HL-60 (cell line): ENCODE measurements at regions not wholly inside any gene's neighbourhood (a gene's known extent, or its start where the extent isn't known, plus 50 kb on each side); places are given as distances from the start of the nearest gene placed in this dataset.

Source experiments
- DNase-seq, 2 experiments: peaks; one replicate each; pipeline ENCODE4 v3.0.0-alpha.2; 2010 to 2020; ENCODE audit warnings: low read depth in 1 of 2, low spot score in 1 of 2
- H3K27ac ChIP-seq: fragments of 250-450 bp; sonication (Bioruptor Pico); replicated peaks from 2 replicates; pipeline ENCODE4 v1.5.1; 2020; ENCODE audit warnings: mild to moderate bottlenecking, moderate library complexity
- H3K27me3 ChIP-seq: fragments of 250-450 bp; sonication (Bioruptor Pico); 2 replicates; pipeline ENCODE4 v1.5.1; 2021; ENCODE audit warnings: mild to moderate bottlenecking, moderate library complexity; ENCODE audit not compliant: insufficient read depth, poor library complexity, severe bottlenecking
- H3K4me3 ChIP-seq: replicated peaks from 2 replicates; pipeline ENCODE4 v1.5.1; 2011; ENCODE audit warnings: mild to moderate bottlenecking, control low read depth, low read length; ENCODE audit not compliant: insufficient read depth
- CTCF ChIP-seq: IDR thresholded peaks from one replicate; pipeline ENCODE4 v1.5.1; 2011; ENCODE audit warnings: low read length, control low read depth, inconsistent platforms; ENCODE audit not compliant: insufficient read depth
- GABPA ChIP-seq: IDR thresholded peaks from 2 replicates; pipeline ENCODE4 v1.6.1; 2012; ENCODE audit warnings: low read depth
- POLR2AphosphoS5 ChIP-seq: IDR thresholded peaks from 2 replicates; pipeline ENCODE4 v1.6.1; 2012; ENCODE audit warnings: low read depth
- SPI1 ChIP-seq: IDR thresholded peaks from 2 replicates; pipeline ENCODE4 v1.6.1; 2012; ENCODE audit warnings: low read depth, mild to moderate bottlenecking, borderline replicate concordance
- TF ChIP-seq, protein P1 (sequence below): IDR thresholded peaks from 2 replicates; pipeline ENCODE4 v1.6.1; 2012; ENCODE audit warnings: low read depth; ENCODE audit not compliant: insufficient replicate concordance

GRCh38 chr5:3345195-3345594, 250.4 kb upstream of the IRX1 start:
- Histone ChIP-seq H3K27ac (no peak overlapping the region), H3K27me3 (no peaks in the 10 kb centered on the region), H3K4me3 (no peak overlapping the region)
- TF ChIP-seq CTCF (no peak), GABPA (no peak), SPI1 (no peak)
- no peak for DNase-seq

DNA sequence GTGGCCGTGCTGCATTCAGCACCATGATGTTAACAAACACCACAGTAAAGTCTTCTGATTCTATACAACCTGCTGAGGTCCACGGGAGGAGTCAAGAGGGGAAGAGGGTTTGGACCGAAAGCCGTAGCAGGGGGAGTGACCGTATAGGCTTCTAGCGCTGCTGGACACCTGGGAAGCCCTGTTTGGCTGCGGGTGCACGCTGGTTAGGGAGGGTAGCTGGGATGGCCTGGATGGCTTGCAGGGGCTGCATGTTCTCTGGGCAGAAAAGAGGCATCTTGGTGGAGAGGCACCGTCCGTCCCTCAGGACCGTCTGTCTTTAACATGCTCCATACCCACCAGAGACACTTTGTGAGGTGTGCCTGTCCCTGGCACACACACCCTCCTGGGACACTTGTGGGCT, 251.0 kb upstream of the IRX1 start:
- Histone ChIP-seq H3K27ac (no peak overlapping the region), H3K27me3 (no peaks in the 10 kb centered on the region), H3K4me3 (no peak overlapping the region)
- no peak for DNase-seq
- TF ChIP-seq CTCF (no peak), GABPA (no peak), POLR2AphosphoS5 (no peak), SPI1 (no peak)
- TF ChIP-seq, protein P1, sequence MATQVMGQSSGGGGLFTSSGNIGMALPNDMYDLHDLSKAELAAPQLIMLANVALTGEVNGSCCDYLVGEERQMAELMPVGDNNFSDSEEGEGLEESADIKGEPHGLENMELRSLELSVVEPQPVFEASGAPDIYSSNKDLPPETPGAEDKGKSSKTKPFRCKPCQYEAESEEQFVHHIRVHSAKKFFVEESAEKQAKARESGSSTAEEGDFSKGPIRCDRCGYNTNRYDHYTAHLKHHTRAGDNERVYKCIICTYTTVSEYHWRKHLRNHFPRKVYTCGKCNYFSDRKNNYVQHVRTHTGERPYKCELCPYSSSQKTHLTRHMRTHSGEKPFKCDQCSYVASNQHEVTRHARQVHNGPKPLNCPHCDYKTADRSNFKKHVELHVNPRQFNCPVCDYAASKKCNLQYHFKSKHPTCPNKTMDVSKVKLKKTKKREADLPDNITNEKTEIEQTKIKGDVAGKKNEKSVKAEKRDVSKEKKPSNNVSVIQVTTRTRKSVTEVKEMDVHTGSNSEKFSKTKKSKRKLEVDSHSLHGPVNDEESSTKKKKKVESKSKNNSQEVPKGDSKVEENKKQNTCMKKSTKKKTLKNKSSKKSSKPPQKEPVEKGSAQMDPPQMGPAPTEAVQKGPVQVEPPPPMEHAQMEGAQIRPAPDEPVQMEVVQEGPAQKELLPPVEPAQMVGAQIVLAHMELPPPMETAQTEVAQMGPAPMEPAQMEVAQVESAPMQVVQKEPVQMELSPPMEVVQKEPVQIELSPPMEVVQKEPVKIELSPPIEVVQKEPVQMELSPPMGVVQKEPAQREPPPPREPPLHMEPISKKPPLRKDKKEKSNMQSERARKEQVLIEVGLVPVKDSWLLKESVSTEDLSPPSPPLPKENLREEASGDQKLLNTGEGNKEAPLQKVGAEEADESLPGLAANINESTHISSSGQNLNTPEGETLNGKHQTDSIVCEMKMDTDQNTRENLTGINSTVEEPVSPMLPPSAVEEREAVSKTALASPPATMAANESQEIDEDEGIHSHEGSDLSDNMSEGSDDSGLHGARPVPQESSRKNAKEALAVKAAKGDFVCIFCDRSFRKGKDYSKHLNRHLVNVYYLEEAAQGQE, result no peak

DNA sequence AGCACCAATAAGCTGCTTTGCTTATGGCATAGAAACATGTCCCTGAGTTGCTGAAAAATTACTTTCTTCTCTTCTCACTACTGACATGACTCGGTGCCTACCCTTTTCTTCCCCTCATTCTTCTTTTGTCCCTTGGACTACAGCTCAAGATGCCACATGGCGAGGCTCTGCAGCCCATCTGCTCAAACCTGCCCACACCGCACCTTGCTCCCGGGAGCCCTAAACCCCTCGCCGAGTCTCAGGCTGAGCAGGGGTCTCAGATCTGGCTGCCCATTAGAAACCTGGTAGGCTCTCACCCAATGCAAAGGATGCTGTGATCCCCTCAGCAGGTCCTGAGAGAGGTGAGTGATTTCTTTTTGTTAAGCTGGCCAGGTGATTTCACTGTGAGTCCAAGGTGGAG, 251.7 kb upstream of the IRX1 start:
- DNase-seq, result no peak
- Histone ChIP-seq H3K4me3 (no peak overlapping the region), H3K27me3 (no peaks in the 10 kb centered on the region), H3K27ac (no peak overlapping the region)
- no peak for TF ChIP-seq CTCF
- TF ChIP-seq, protein P1, result no peak
- no peak for TF ChIP-seq POLR2AphosphoS5
- no peak for TF ChIP-seq SPI1
- no peak for TF ChIP-seq GABPA

GRCh38 chr5:3343211-3343610, 252.4 kb upstream of the IRX1 start:
- Histone ChIP-seq H3K27me3 (no peaks in the 10 kb centered on the region), H3K27ac (no peak overlapping the region), H3K4me3 (no peak overlapping the region)
- TF ChIP-seq CTCF, result no peak
- no peak for TF ChIP-seq POLR2AphosphoS5
- TF ChIP-seq, protein P1, result no peak
- TF ChIP-seq SPI1, result no peak
- TF ChIP-seq GABPA, result no peak
- DNase-seq, result no peak
